ENCODE measurements at regions not wholly inside any gene's neighbourhood (a gene's known extent, or its start where the extent isn't known, plus 50 kb on each side); places are given as distances from the start of the nearest gene placed in this dataset.
"Not testable (repeated sequence)": the region's sequence is repeated elsewhere in the genome, so short reads cannot be mapped to it uniquely, and the experiment has no call there.

DNA sequence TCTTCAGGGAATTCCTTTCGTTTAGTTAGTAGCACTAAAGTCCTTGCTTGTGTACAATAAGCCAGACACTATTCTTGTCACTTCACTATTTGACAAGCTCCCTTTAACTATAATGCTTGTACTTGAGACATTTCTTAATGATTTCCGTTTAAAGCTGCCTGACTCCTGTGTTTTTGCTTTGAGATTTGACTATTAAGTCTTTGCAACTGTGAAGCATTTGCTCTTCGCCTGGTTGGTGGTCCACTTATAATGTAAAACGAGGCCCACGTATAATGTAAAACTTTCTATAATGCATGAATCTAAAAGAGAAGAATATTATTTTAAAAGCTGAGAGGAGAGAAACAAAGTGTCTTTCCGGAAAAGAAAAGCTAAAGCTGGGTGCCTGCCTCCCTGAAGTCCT is 204.1 kb upstream of the FAM47C start:
- DNase-seq (ENCODE audit: low read depth in 1 of 2, low spot score in 2 of 2) = no peak
- Histone ChIP-seq H3K4me1 (replicated peaks) (no peaks in the 10 kb centered on the region), H3K27ac (no peak overlapping the region), H3K4me3 (no peak overlapping the region), H3K36me3 (no peaks in the 10 kb centered on the region), H3K27me3 (replicated peaks) (no peaks in the 10 kb centered on the region), H3K9me3 (replicated peaks) (no peaks in the 10 kb centered on the region)

DNA sequence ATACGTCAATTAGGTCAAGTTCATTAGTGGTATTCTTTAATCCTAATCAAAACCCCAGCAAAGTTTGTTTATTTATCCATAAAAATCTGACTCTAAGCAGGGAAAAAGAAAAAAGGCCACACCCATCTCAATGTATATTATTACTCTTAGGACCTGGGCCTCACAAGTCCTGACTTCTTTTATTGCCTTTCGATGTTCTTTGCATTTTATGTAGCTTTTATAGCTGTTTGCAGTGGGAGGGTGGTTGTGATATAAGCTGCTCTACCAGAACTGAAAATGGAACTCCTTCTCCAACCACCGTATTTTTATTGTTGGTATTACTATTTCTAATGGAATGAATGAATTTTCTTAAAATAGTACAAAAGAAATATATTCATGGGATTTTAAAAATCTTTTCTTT is 163.3 kb upstream of the FAM47C start:
- H3K27ac ChIP-seq = no peak overlapping the region
- no peak for DNase-seq (ENCODE audit: low read depth in 1 of 2, low spot score in 2 of 2)
- no peaks in the 10 kb centered on the region for H3K4me1 ChIP-seq (replicated peaks)
- no peaks in the 10 kb centered on the region for H3K36me3 ChIP-seq
- no peaks in the 10 kb centered on the region for H3K27me3 ChIP-seq (replicated peaks)
- H3K9me3 ChIP-seq (replicated peaks) = no peaks in the 10 kb centered on the region
- no peak overlapping the region for H3K4me3 ChIP-seq

DNA sequence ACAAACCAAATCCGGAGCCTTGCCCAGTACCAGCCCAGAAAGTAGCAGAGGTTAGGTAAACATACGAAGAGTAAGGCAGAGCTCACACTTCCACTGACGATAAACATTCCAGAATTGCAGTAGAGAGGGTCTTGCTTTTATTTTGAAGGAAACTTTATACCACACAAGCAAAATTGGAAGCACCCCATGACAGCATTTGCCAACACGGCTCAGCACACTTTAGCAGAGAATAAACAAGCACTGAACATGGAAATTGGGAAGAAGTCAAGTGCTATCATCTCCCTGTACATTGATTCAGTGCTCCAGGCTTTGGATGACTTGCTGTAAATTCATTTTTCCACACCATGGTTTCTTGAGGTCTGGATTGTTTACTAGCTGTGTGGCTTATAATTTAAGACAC is 160.7 kb upstream of the FAM47C start:
- Histone ChIP-seq H3K4me1 (replicated peaks) (no peaks in the 10 kb centered on the region), H3K27ac (no peak overlapping the region), H3K9me3 (replicated peaks) (no peaks in the 10 kb centered on the region), H3K4me3 (no peak overlapping the region), H3K27me3 (replicated peaks) (no peaks in the 10 kb centered on the region), H3K36me3 (no peaks in the 10 kb centered on the region)
- DNase-seq (ENCODE audit: low read depth in 1 of 2, low spot score in 2 of 2) = no peak

DNA sequence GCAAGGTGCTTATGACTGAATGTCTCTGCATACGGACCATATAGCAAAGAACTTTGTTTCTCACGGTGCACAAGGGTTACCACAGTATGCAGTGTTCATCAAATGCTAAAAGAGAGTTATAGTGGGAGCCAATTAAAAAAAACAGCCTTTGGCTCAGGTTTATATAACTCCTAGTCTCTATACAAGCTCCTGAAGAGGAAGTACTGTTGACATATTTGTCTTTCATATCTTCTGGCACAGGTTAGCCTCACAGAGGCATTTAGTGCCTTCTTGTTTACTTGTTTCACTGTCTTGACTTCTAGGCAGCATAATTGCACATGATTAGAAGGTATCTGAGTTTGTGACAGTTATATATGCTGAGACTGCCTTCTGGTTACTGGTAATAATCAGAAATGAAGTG is 158.8 kb upstream of the FAM47C start:
- no peaks in the 10 kb centered on the region for H3K4me1 ChIP-seq (replicated peaks)
- H3K4me3 ChIP-seq = no peak overlapping the region
- H3K9me3 ChIP-seq (replicated peaks) = no peaks in the 10 kb centered on the region

DNA sequence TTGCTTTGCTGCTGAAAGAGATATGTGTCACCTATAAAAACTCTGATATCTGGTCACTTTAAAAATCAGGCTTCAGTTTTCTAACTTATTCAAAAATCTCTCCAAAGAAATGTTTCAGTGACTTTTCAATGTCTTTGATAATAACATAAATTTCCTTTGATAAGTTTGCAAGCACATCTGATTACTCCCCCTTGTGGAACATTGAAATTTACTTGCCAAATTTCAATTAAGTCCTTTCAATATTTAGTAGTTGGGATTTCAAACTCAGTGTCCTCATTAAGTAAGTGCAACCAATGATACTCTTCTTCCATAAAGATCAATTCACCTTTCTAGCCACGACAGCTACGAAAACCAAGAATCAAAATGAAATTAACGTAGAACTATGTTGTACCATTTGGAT is 151.3 kb upstream of the FAM47C start:
- Histone ChIP-seq H3K36me3 (no peaks in the 10 kb centered on the region), H3K9me3 (replicated peaks) (no peaks in the 10 kb centered on the region), H3K4me3 (no peak overlapping the region), H3K4me1 (replicated peaks) (no peaks in the 10 kb centered on the region), H3K27ac (no peak overlapping the region), H3K27me3 (replicated peaks) (no peaks in the 10 kb centered on the region)
- no peak for DNase-seq (ENCODE audit: low read depth in 1 of 2, low spot score in 2 of 2)

More for the DNA sequence above, 158.8 kb upstream of the FAM47C start:
- Histone ChIP-seq H3K36me3 (no peaks in the 10 kb centered on the region), H3K27ac (no peak overlapping the region), H3K27me3 (replicated peaks) (no peaks in the 10 kb centered on the region)
- no peak for DNase-seq (ENCODE audit: low read depth in 1 of 2, low spot score in 2 of 2)

DNA sequence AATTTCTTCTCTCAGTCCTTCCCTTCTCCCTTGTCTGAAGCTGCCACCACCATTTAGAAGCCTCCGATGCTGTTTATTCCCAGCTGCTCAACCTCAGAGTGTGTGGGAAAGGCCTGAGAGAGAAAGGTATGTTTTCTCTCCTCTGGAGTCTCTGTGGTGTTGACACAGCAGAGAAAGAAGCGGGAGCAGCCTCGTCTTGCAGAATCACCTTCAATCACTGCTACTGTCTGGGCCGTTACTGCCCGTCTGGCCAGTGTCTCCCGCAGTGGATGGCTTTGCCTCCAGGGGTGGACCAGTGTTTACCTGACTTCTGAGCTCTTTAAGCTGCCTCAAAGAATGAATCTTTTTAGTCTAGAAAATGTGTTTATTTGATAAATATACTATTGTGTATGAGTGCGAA is 148.9 kb upstream of the FAM47C start:
- Histone ChIP-seq H3K36me3 (no peaks in the 10 kb centered on the region), H3K9me3 (replicated peaks) (no peaks in the 10 kb centered on the region), H3K4me1 (replicated peaks) (no peaks in the 10 kb centered on the region), H3K27ac (no peak overlapping the region), H3K27me3 (replicated peaks) (no peaks in the 10 kb centered on the region), H3K4me3 (no peak overlapping the region)
- no peak for DNase-seq (ENCODE audit: low read depth in 1 of 2, low spot score in 2 of 2)

DNA sequence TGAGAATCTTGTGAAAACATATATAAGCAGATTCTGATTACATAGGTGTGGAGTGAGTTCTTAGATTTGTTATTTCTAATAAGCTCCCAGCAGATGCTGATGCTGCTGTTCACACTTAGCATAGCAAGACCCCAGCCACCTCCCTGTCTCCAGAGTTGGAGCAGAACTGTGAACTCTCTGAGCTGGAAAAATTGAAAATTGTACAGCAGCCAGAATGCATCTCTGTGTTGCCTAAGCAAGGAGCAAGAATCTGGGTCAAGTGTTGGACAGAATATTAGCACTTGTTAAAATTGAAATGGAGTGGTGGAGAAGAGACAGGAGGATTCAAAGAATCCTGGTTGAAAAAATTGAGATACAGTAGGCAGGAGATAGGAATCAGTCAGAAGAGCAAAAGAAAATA is 146.6 kb upstream of the FAM47C start:
- no peak for DNase-seq (ENCODE audit: low read depth in 1 of 2, low spot score in 2 of 2)
- no peak overlapping the region for H3K4me3 ChIP-seq

DNA sequence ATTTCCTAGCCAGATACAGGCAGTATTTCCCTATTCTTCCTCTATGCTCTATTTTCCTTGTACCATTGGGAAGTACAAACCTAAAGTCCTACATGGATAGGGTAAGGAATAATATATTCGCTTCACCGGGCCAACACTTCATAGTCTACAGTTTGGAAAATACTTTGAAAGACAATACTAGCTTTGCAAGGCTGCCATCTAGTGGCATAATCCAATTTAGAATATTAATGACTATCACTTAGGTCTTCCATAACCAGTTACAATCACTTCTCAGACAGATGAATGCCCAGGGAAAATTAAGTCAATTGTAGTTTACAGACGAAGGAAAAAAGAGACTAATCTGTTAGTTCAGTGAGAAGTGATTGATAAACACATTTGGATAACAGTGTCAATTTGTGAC is 141.0 kb upstream of the FAM47C start:
- DNase-seq (ENCODE audit: low read depth in 1 of 2, low spot score in 2 of 2) = peak in 1 of 2 experiments; percentile 1

More for the DNA sequence above, 146.6 kb upstream of the FAM47C start:
- Histone ChIP-seq H3K27me3 (replicated peaks) (no peaks in the 10 kb centered on the region), H3K27ac (no peak overlapping the region), H3K4me1 (replicated peaks) (no peaks in the 10 kb centered on the region), H3K36me3 (no peaks in the 10 kb centered on the region), H3K9me3 (replicated peaks) (no peaks in the 10 kb centered on the region)

DNA sequence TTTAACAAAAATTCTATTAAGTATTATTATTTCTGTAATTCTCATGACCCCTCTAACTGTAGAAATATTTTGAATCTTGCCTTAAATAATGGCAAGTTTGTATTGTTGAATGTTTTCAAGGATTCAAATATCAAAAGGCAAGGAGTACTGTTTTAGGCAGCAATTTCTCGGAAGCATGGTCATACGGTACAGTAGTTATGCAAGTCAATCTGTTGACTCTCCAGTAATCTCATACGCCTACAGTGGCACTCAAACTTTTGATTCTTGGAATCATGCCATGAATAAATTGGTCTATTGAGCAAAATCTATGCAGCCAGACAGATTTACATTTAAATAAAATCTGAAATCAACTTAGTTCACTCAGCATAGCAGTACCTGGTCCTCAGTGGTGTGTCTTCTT is 139.6 kb upstream of the FAM47C start:
- Histone ChIP-seq H3K27ac (no peak overlapping the region), H3K9me3 (replicated peaks) (no peaks in the 10 kb centered on the region), H3K4me3 (no peak overlapping the region), H3K4me1 (replicated peaks) (no peaks in the 10 kb centered on the region), H3K27me3 (replicated peaks) (no peaks in the 10 kb centered on the region), H3K36me3 (no peaks in the 10 kb centered on the region)
- no peak for DNase-seq (ENCODE audit: low read depth in 1 of 2, low spot score in 2 of 2)

More for the DNA sequence above, 141.0 kb upstream of the FAM47C start:
- H3K36me3 ChIP-seq = no peaks in the 10 kb centered on the region
- H3K27me3 ChIP-seq (replicated peaks) = no peaks in the 10 kb centered on the region
- H3K27ac ChIP-seq = no peak overlapping the region
- no peaks in the 10 kb centered on the region for H3K4me1 ChIP-seq (replicated peaks)
- H3K4me3 ChIP-seq = no peak overlapping the region
- H3K9me3 ChIP-seq (replicated peaks) = no peaks in the 10 kb centered on the region

DNA sequence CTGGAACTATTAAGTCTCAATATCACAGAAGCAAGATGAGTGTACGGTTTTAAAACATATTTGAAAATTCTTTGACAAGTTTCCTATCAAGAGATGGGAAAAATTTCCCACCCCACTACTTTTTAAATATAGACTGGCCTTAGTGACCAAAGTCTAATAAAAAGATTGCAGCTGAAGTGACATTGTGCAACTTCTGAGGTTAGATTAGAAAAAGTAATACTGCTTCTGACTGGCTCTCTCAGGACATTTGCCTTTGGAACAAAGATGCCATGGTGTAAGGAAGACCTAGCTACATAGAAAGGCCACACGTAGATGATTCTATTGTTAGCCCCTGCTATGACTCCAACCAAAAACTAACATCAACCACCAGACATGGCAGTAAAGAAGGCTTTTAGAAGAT is 138.7 kb upstream of the FAM47C start:
- DNase-seq (ENCODE audit: low read depth in 1 of 2, low spot score in 2 of 2) = no peak
- Histone ChIP-seq H3K27me3 (replicated peaks) (no peaks in the 10 kb centered on the region), H3K4me1 (replicated peaks) (no peaks in the 10 kb centered on the region), H3K27ac (no peak overlapping the region), H3K36me3 (no peaks in the 10 kb centered on the region), H3K4me3 (no peak overlapping the region), H3K9me3 (replicated peaks) (no peaks in the 10 kb centered on the region)

DNA sequence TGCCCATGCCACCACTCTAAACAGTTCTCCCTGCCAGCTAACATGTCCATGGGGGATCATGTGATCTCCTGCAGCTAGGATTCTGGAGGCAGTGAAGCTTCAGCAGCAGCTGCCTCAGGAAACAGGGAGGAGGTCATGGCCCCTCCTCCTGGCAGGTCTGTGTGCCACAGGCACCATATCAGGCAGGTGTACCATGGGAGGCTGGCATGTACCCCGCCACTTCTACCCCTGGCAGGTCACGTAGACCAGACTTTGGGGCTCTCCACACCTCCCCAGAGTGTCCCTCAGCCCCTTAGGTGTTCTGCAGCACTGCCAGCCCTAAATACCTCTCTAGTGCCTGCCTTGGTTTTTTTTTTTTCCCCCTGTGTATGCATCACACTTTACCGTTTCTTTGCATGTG is 110.5 kb upstream of the FAM47C start:
- Histone ChIP-seq H3K4me3 (no peak overlapping the region), H3K9me3 (replicated peaks) (no peaks in the 10 kb centered on the region), H3K27ac (no peak overlapping the region), H3K27me3 (replicated peaks) (no peaks in the 10 kb centered on the region), H3K36me3 (no peaks in the 10 kb centered on the region), H3K4me1 (replicated peaks) (no peaks in the 10 kb centered on the region)
- DNase-seq (ENCODE audit: low read depth in 1 of 2, low spot score in 2 of 2) = no peak

DNA sequence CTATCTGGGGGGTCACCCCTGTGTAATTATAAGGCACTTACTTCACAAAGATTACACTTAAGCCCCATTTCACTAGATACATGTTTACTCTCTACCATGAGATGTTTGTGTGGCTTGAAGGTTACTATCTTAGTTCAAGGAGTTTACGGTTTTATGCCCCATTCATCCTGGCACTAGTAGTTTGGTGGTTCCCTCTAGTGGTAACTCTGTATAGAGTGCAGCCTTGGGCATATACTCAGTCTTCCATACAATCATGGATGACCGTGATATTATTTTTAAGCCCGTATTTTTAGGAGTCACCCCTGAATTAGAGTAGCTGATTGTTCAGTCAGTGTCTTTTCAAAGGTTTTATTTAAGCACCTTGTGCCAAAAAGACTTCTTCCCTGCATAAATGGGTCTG is 109.9 kb upstream of the FAM47C start:
- Histone ChIP-seq H3K27me3 (replicated peaks) (no peaks in the 10 kb centered on the region), H3K27ac (no peak overlapping the region), H3K36me3 (no peaks in the 10 kb centered on the region), H3K4me1 (replicated peaks) (no peaks in the 10 kb centered on the region), H3K9me3 (replicated peaks) (no peaks in the 10 kb centered on the region), H3K4me3 (no peak overlapping the region)
- DNase-seq (ENCODE audit: low read depth in 1 of 2, low spot score in 2 of 2) = no peak

DNA sequence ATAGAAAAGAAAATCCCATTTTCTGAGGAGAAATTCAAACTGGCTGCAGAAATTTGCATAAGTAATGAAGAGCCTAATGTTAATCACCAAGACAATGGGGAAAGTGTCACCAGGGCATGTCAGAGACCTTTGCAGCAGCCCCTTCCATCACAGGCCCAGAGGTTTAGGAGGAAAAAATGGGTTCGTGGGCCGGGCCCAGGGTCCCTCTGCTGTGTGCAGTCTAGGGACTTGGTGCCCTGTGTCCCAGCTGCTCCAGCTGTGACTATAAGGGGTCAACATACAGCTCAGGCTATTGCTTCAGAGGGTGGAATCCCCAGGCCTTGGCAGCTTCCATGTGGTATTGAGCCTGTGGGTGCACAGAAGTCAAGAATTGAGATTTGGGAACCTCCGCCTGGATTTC is 103.6 kb upstream of the FAM47C start:
- H3K27me3 ChIP-seq (replicated peaks); H3K27ac ChIP-seq; H3K36me3 ChIP-seq; H3K4me3 ChIP-seq; H3K9me3 ChIP-seq (replicated peaks); H3K4me1 ChIP-seq (replicated peaks); DNase-seq (ENCODE audit: low read depth in 1 of 2, low spot score in 2 of 2): not testable (repeated sequence)

DNA sequence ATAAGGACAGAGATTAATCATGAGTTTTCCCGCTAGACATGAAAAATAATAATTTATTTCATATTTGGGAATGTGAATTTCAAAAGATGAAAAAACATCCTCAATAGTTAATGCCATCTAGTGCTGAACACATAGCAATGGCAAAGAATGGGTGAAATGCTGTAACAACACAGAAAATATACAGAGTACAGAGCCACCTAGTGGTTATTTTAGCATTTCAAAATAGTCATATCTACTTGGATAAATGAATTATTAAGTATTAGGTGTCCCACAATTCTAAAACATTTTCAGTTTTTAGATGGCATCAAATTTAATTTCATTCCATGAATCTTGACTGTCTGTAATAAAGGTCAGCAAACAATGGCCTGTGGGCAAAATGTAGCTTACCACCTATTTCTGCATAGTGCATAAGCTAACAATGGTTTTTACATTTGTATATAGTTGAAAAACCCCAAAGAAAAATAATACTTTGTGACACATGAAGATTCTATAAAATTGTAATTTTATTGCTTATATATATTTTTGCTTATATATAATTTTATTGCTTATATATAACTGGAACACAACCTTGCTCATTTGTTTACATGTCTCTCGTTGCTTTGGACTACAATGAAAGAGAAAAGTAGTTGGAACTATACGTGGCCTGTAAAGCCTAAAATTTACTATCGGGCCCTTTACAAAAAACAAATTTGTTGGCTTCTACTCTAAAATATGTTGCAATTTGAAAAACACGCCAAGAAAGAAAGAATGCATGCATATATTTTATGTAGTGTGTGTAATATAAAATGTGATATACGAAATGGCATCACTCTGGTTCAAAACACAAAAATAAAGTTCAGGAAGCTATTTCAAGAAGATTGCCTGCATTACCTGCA is 99.1 kb upstream of the FAM47C start:
- peak in 1 of 2 experiments; percentile 1 for DNase-seq (ENCODE audit: low read depth in 1 of 2, low spot score in 2 of 2)
- H3K27me3 ChIP-seq (replicated peaks) = no peaks in the 10 kb centered on the region
- H3K4me1 ChIP-seq (replicated peaks) = no peaks in the 10 kb centered on the region
- no peaks in the 10 kb centered on the region for H3K36me3 ChIP-seq
- H3K9me3 ChIP-seq (replicated peaks) = no peaks in the 10 kb centered on the region
- H3K4me3 ChIP-seq = no peak overlapping the region
- no peak overlapping the region for H3K27ac ChIP-seq

DNA sequence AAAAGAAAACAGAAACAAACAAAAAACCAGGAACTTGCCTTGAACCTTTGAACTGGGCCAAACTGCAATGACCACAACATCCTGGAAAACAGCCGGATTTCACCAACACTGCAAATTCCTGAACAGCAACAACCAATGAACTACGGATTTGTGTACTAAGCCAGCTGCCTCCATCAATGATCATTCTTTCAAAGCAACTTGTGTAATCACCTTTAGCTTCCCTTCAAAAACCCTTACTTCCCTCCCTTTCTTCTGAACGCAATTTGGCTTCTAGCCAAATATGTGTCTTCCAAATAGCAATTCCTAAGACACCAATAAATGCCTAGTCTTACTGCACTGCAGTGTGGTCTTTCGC is 98.5 kb upstream of the FAM47C start:
- H3K4me3 ChIP-seq = no peak overlapping the region
- H3K4me1 ChIP-seq (replicated peaks) = no peaks in the 10 kb centered on the region
- H3K27me3 ChIP-seq (replicated peaks) = no peaks in the 10 kb centered on the region
- H3K27ac ChIP-seq = no peak overlapping the region
- H3K36me3 ChIP-seq = no peaks in the 10 kb centered on the region
- DNase-seq (ENCODE audit: low read depth in 1 of 2, low spot score in 2 of 2) = no peak
- H3K9me3 ChIP-seq (replicated peaks) = no peaks in the 10 kb centered on the region
